GOT3 (cell line): ENCODE measurements at regions not wholly inside any gene's neighbourhood (a gene's known extent, or its start where the extent isn't known, plus 50 kb on each side); places are given as distances from the start of the nearest gene placed in this dataset.
"Not testable (repeated sequence)": the region's sequence is repeated elsewhere in the genome, so short reads cannot be mapped to it uniquely, and the experiment has no call there.

Source experiments
- DNase-seq: peaks from one replicate; lab custom pipeline; 2025; ENCODE audit warnings: mixed read lengths; lab: John Stamatoyannopoulos, UW

DNA sequence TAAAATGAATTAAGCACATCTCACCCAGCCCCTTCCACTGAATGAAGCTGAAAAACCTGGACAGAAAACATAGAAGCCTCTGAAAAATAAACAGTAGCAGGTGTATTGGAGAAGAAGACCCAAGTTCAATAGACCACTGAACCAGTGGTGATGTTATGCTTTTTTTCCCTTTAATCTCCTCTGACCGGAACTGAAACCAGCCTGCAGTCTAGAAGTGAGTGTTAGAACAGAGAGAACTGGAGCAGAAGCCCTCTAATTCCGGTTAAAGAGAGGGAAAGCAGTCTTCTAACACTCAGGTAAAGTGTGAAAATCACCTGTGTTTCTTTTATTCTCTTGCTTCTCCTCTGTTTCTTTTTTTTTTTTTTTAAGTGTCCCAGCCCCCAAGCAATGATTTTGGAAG is 83.5 kb upstream of the CCL21 start:
- no peak for DNase-seq

DNA sequence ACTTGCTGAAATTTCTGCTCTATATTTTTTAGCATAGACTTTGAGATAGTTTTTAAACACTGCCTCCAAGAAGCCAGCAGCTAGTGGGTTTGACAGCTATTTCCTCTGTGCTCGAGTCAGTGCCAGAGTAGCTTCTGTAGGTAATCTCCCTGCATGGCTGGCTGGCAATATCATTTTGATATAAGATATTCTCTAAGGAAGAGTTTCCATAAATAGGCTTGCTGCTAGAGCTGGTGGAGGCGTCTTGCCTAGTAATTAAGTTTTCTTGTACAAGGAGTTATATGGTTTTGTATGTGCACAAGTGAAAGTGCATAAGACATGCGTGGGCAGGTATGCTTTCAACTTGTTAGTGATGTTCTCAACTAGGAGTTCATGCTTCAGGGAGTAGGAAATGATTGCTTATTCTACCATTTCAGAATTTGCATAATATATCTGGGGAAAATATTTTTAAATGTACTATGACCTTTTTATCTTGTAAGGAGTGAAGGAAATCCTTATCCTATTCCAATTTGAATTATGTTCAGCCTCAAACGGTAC is 74.1 kb upstream of the CCL21 start:
- DNase-seq, result no peak

GRCh38 chr9:34782372-34782771 is 72.4 kb upstream of the CCL21 start:
- no peak for DNase-seq

GRCh38 chr9:34777666-34778065 is 67.7 kb upstream of the CCL21 start:
- no peak for DNase-seq

GRCh38 chr9:34773955-34774354 is 64.0 kb upstream of the CCL21 start:
- no peak for DNase-seq

DNA sequence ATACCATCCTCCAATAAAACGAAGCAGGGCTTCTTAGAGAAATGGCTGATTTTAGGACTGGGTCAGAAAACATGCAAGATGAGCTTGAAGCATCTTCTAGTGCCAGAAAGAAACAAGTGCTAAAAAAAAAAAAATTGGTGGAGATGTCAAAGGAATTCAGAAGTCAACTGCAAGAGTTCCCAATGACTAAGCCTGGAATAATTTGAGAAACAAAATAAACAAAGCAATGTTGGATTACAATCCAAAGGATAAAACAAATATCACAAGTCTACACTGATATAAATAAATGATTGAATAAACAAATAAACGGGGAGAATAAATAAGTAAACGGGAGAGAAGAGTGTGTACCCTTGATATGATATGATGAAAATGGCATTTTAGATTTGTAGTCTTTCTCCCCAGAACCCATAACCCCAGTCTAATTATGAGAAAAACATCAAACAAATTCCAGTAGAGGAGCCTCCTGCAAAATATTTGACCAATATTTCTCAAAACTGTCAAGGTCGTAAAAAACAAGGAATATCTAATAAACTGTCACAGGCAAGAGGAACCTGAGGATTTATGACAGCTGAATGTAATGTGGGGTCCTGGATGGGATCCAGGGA is 63.5 kb upstream of the CCL21 start:
- DNase-seq, result no peak

DNA sequence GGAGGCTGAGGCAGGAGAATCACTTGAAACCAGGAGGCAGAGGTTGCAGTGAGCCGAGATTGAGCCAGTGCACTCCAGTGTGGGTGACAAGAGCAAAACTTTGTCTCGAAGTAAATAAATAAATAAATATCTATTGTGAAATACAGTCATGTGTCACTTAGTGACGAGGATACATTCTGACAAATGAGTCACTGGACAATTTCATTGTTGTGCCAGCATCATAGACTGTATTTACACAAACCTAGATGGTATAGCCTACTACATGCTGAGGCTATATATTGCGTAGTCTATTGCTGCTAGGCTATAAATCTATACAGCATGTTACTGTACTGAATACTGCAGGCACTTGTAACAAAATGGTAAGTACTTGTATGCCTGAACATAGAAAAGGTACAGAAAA is 61.1 kb upstream of the CCL21 start:
- DNase-seq, result no peak

- not testable (repeated sequence) for DNase-seq
These were observed 57.2 kb upstream of the CCL21 start for GRCh38 chr9:34767087-34767486.

- DNase-seq, result not testable (repeated sequence)
These were observed 50.5 kb upstream of the CCL21 start for GRCh38 chr9:34760196-34761040.
